ENCODE measurements at regions not wholly inside any gene's neighbourhood (a gene's known extent, or its start where the extent isn't known, plus 50 kb on each side); places are given as distances from the start of the nearest gene placed in this dataset.

DNA sequence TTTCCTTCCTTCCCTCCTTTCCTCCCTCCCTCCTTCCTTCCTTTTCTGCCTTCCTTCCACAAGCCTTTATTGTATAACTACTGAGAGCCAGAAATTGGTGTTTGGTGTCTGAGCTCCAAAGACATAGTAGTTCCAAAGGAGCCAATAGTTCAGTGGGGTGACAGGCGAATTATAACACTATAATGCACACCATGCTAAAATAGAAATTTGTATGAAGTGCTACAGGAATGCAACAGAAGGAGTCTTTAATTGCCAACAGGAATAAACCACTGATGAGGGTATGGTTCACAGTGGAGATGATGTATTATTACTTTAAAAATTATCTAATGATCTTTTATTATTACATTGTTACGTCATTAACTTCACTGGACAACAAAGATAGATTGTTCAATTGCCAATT is 158.8 kb upstream of the SP8 start:
- DNase-seq (ENCODE audit: low spot score) = no peak

DNA sequence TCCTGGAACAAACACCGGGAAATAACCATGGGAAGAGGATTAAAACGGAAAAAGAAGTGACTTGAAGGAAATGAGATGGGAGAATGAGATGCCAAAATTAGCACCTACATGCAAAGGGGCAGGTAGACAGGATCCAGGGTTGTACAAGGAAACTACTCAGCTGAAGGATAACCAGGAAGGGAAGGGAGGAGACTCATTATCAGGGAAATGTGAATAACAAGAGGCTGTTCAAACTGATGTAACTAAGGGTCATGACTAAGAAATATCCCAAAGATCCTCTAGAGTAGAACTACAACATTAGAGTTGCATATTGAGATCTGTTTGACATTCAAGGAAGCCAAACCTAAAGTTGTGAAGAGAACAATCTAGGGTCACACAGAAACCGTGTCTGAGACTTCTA is 166.2 kb upstream of the SP8 start:
- no peak for DNase-seq (ENCODE audit: low spot score)

DNA sequence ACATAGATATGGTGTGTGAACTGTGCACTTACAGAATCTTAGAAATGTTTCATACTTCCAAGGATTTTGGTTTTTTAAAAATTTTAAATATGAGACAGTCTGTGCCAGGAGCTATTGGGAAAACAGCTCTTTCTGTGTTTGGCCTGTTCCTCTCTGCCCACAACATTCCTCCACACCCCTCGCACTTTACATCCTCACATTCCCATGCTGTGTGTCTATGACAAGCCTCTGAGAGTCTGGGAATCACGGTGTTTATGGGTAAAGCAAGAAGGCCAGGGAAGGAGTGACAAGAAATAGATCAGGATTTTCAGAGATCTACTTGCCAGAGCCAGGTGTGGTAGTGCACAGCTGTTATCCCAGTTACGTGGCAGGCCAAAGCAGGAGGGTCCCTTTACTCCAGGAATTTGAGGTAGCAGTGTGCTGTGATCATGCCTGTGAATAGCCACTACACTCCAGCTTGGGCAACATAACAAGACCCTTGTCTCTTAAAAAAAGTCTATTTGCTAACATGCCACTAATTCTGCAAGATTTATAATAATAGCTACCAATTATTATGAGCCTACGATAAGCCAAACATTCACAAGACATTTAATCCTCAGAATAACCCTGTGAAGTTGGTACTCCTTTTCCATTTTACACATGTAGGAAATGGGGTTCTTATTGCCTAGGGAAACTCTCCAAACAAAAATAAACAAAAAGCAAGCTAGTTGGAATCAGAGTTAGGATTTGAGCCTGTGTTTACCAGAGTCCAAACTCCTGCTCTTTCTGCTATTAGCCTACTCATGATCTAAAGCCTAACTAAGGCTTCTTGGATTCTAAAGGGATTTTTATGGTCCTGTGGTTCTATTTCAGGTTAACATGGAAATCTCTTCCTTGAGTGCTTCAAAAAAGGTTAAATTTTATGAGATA is 168.3 kb upstream of the SP8 start:
- DNase-seq (ENCODE audit: low spot score) = no peak

DNA sequence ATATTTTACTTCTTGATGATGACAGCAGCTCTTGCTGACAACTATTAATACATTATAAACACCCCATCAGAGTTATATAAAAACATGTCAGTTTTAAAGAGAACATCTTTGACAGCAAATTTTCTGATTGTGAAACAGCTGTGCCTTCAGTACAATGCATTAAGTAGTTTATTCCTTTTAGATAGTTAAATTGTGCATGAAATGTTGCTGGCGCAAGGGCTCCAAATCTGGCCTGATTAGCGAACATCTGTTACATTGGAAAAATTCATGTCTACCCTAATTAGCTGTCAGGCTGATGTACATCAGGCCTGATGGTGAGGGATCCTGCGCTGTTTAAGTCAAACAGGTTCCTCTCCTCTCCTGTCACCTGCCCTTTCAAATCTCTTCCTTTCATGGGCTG is 171.9 kb upstream of the SP8 start:
- DNase-seq (ENCODE audit: low spot score) = no peak

DNA sequence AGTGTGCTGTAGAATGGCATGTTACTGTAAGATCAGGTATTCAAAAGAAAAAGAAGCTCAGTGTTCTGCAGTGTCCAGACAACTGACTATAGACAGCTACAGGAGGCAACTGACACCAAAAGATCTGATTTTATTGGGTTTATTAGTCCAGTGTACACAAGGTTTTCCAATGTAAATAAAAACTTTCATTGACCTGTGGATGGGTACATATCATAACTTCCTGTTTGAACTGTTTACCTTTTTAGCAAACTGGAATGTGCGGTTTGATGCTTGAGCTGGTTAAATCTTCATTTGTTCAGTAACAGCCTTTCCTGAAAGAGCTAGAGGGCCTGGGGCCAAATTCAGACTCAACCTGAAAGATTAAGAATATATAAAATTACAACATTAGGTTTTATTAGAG is 172.6 kb upstream of the SP8 start:
- DNase-seq (ENCODE audit: low spot score) = peak; percentile 53

DNA sequence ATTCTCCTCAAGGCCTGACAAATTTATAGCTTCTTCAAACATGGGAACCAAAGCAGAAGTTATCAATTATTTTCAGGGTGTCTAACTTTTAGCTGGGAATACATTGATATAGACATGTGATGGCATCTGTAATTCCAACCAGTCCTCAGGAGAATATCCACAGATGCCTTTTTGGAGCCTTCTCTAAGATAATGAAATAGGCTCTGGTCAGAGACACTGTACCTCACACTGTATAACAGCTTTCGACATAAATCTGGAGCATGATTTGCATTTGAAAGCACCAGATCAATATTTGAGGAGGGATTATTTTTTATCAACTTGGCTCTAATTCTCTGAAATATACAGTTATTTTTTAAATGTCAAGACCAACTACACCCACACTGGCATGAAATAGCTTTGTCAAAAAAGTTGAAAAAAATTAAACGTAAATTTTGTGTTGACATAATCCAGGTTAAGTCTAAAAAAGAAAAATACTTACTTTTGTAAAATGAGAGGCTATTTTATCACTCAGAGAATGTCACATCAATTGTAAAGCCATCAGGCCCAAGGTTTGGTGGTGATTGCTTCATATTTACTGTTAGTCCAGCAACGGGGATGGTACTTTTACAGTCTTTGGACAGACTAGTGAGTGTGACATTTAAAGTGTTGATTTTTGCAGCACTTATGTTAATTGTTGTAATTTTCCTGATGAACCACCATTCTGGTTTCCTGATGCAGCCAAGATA is 177.0 kb upstream of the SP8 start:
- no peak for DNase-seq (ENCODE audit: low spot score)

DNA sequence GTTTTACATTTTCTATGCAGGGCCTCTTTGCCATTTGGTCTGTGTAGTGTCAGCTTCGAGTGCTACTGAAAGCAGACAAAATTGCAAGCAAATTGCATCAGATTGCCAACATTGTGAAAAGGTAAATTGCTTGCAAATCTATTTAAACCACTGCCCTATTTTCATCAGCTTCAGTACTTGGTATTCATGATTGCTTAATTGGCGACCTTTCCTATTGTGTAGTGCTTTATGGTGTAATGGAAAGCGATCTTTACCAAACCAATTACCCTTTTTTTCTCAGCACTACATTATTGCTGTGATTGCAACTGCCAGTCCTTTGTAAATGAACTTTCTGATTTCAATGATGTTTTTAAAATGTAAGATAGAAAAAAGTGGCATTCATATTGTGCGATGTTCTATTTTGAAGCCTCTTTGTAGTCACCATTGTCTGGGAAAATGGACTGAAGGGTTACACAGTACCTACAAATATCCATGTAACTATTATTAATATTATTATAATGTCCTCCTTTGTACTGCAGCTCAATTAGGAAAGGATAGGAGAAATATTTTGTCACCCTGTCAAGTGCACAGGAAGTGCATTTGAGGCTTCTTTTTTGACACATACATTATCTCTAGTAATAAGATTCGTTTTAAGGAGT is 177.7 kb upstream of the SP8 start:
- no peak for DNase-seq (ENCODE audit: low spot score)

DNA sequence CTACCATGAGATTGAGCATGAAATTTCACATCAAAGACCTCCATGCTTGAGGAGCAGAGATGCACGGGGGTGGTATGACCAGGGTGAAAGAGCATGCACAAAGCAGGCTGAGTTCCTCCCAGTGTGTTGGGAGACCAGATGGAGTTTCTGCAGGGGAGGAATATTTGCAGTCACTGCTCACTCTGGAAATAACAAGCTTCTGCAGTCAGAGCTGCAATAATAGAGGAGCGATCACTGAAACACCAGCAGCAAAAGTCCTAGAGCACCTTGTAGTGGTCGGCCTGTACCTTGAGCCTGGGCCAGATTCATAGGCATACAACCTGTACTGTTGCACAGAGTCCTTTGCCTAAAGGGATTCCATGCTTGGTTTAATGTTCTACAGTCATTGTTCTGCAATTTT is 184.5 kb upstream of the SP8 start:
- DNase-seq (ENCODE audit: low spot score) = no peak

DNA sequence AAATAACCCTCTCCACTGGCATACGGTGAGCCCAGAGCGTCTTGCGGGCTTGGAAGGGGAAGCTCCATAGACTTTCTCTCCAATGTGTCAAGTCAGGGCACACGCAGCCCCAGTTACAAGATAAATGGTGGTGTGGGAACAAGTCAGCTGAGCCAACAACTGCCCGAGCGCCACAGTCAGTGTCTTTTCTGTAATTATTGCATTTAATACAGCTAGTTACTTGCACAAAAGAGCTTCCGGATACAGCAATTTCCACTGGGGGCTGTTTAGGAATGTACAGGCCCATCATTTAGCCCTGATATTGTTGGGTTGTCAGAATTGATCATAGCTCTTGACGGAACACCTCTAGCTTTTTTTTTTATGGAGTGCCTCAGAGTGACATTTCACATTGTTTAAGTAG is 193.5 kb upstream of the SP8 start:
- DNase-seq (ENCODE audit: low spot score) = no peak

DNA sequence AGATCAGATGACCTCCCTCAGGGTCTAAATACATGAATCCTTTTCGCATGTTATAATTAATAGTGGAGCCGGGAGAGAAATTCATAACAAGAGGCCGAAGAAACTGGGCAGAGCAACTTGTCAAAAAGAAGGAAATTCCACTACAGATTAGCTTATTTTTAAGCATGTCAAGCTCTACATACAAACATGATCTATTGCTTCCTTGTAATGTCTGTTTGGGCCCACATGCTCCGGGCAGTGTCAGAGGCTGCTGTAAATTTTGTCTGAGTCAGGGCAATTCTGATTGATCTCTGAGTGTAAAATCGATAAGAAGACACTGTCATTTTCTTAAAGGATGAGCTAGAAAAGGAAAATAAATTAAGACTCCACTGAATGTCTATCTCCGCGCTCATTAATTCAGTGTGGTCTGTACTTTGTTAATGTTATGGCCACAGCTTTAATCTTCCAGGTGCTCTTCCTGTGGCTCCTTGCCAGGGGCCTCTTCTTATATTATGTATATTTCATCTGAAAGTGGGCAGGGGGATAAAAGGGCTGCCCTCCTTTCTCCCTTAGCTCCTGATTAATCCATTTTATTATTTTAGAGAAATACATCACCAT is 194.1 kb upstream of the SP8 start:
- no peak for DNase-seq (ENCODE audit: low spot score)

DNA sequence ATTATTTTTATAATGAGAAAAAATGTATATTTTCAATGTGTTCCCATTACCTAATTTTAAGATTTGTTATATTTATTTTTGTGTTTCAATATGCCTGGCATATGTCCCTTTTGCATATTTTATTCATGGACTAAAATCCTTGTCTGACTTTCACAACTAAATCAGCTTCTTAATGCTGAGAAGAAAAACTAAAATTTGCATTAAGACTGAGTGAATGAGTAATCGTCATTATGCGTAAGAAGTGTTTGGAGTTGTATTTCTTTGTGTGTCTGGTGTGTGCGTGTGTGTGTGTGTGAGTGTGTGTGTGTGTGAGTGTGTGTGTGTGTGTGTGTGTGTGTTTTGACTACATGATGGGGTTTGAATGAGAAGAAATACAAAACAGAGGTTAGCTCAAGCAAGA is 201.7 kb upstream of the SP8 start:
- DNase-seq (ENCODE audit: low spot score) = no peak

DNA sequence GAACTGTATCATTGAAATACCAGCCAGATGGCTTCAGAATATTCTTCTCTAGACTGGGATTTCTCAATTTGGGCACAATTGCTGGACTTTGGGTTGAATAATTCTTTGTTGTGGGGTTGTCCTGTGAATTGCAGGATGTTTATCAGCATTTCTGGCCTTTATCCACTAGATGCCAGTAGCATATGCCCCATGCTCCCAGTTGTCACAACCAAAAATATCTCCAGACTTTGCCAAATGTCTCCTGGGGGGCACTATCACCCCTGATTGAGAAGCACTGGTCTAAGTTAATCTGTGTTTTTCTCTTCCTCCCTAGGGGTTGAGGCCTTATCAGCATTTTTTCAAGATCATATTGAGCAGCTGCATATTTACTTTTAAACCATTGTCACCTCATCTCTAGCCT is 204.9 kb upstream of the SP8 start:
- no peak for DNase-seq (ENCODE audit: low spot score)

DNA sequence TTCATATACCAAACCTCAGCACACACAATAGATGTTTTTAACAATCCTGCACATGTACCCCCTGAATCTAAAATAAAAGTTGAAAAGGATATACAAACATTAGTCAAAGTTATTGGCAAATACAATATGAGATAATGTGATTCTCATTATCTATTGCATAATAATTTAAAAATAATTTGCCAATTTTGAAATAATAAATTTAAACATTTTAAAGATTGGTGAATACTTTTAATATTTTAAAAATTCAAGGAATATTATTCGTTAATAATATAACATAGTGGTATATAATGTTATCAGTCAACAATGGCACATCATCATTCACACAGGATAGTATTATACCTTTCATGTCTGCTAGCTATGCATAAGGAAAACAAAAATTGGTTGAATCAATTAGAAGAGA is 207.0 kb upstream of the SP8 start:
- no peak for DNase-seq (ENCODE audit: low spot score)

DNA sequence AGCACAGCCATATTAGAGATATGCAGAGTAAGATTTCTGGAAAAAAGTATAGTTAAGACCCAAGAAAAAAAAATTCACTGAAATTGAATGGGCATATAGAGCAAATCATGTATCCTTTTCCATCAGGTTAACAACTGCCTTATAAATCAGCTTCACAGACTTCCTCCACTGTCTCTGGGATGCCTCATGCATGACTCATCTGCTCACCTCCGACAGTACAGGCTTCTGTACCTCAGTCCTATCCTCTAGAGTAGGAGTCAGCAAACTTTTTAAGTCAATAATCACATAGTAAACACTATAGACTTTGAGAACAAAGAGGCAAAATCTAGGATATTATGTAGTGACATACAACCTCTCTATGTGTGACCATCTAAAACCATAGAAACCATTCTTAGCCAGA is 211.6 kb upstream of the SP8 start:
- peak; percentile 17 for DNase-seq (ENCODE audit: low spot score)

DNA sequence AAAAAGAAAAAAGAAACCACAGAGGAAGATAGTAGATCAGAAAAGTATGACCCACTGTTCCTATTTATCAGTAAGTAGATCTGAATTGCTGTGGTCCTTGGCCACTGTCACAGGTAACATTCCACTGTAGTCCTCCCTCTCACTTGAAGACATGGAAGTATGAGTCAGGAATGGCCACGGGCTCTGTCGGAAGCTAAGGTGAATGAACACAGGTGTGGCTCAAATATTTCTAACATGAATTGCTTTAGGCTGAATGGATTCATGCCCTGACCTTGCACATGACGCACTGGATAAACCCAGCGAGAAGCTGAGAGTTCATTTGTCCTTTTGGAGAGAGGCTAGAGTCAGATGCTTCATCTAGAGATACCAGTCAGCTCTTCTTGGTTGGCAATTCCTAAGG is 224.5 kb upstream of the SP8 start:
- DNase-seq (ENCODE audit: low spot score) = no peak

DNA sequence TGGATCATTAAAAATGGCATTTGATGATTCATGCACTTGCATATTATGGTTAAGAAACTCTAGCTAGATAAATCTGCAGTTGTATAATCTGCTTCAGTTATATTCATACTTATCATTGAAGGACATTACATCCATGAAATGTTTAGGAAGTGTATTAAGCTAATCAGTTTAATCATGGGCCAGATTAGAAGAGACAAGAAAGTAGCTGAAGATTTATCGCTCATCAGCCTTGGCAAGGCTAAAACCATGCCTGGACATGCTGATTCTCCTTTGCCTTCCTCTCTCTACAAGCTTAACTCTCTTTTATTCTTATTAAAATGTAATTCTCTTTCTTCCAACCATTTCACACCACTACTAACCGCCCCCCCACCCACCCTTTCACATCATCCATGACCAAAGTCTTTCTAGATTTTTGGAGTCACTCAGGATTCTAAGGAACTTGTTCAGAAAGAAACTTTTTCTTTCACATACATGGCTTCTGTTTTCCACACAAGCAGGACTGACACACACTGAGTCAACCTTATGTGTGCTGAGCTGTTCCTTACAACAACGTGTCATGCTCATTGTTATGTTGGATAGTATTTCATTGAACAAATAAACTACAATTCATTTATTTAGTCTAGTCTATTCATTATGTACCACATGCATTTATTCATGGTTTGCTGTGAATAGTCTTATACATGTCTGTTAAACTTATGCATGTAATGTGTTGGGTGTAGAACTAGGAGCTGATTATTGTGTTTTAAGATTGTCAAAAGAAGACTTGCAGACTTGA is 227.3 kb upstream of the SP8 start:
- no peak for DNase-seq (ENCODE audit: low spot score)

DNA sequence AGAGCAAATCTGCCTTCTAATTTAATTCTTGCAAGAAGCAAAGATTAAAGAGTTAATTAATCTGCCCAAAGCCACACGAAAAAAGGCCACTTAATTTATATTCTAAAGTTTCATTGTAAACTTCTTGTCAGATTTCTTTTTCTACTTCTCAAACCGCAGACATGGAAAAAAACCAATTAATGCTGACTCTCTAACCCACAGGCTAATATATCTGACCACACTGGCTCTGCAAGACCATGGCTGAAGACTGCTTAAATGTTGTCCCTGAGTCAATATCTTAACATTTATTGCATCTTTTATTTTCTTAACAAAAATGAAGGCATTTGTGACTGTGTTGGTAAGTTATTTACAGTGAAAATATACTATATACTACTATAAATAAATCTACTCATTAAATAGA is 234.0 kb upstream of the SP8 start:
- DNase-seq (ENCODE audit: low spot score) = no peak

DNA sequence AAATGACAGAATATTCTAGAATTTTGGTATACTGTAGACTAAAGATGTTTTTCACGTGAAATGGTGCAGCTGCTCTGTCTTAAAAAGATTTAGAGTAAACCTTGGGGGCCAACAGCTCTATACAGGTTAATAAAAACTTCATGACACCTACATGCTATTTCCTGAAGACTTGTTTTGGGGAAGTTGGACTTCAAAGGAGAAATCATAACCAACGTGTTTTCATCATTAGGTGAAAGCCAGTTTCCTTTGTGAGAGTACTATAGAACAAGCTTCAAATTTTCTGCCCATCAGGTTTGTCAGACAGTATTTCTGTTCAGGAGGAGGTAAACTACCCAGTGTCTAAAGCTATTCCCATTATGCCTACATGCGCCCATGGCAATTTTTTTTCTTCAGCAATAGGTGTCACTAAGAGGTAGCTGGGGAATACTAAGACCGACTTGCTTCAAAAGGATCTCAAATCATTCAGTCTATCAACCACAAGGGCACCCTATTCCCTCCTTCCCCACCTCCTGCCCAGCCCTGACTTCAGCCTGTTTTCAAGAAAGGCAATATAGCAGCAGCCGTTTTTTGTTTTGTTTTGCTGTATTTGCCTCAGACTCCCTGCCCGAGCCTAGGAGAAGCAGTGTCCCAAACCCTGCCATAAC is 237.3 kb upstream of the SP8 start:
- DNase-seq (ENCODE audit: low spot score) = no peak

DNA sequence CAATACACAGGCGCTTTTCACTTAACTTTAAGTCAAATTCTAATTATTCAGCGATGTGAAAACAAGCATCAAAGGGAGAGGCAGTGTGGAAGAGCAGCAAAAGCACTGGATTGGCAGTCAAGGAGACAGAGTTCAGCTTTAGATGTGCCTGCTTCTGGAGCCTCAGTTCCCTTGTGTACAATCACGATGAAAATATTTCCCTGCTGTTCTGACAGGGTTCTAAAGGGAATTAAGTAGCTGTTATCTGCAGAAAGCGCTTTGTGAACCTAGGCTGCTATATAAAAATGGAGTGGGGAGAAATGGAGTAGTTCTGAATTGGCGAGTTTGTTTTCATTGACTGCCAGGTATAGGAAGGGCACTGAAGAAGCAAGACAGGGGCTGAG is 237.8 kb upstream of the SP8 start:
- no peak for DNase-seq (ENCODE audit: low spot score)

DNA sequence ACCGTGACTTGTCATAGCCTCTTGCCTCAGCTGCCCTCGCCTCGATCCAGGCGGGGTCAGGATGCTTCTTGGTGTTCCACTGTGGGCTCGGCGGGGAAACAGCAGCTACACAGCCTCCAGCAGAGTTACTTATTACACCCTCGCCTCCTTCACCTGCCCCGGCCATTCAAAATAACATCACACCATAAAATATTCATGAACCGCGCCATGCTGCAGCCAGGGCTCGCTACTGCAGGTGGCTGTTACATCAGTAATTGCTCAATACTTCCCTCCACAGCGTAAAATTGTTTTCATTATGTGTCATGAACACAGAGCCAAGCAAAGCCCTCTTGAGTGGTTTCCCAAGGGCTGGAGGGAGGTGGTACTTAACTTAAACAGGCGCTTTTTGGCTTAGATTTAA is 241.5 kb upstream of the SP8 start:
- no peak for DNase-seq (ENCODE audit: low spot score)

DNA sequence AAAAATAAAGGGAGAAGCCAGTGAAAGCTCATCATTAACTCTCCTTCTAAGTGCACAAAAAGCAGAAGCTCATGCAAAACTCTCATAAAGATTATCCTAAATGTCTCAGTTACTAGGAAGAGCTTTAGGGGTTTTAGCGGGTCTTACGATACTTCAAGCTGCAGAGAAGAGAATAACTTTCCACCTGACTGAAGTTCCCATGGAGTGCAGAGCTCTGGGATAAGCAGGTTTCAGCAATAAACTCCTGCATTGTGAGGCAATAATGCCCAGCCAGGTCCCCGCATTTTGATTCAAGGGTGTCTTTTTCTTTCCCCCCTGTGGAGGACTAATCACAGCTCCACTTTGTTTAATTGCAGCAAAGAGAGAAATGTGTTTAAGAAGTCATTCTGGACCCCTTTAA is 241.9 kb upstream of the SP8 start:
- no peak for DNase-seq (ENCODE audit: low spot score)

DNA sequence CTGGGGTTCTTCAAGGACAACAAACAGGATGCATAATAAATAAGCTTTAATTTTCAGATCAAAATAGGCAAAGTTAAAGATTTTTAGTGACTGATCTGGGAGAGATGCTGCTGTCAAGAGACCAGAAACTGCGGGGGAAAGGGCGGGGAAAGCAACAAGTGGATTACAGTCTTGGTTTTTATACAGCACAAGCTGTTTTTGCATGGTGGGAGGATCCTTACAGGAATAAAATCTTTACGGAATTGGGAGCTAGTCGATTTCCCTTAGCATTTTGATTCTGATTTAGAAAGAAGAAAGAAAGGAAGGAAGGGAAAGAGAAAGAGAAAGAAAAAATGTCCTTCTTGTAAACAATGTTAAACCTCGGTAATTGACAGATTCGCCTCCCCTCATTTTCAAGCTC is 242.3 kb upstream of the SP8 start:
- DNase-seq (ENCODE audit: low spot score) = no peak

Data from HuH-7 (cell line).